ENCODE measurements at regions not wholly inside any gene's neighbourhood (a gene's known extent, or its start where the extent isn't known, plus 50 kb on each side); places are given as distances from the start of the nearest gene placed in this dataset.

DNA sequence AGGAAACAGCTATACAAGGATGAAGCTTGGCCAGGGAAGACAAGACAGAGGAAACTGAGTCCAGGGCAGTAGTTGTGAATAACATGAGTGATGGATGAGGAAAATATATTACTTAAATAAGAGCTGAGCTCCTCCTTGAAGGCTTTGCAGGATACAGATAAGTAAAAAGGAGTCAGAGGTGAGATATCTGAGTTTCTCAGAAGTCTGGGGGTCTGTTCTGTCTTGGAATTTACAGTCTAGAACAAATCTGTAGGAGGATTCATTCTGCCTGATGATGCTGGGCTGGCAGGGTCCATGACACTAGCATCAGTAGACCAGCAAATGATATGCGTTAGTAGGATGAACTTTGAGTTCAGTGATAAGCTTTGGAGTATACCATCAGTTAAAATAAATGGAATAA, 266.1 kb upstream of the POGK start:
- no peaks in the 10 kb centered on the region for H3K4me1 ChIP-seq
- ATAC-seq, result no peak
- no peak overlapping the region for H3K27ac ChIP-seq
- H3K27me3 ChIP-seq, result no peaks in the 10 kb centered on the region
- WGBS, 4 donors, result 79 to 89% (median 86%) methylated on average over 1 of the region's 1 CpG
- no peak for DNase-seq
- TF ChIP-seq POLR2A (IDR thresholded peaks at IDR 0.05), result no peak
- TF ChIP-seq, protein P1, sequence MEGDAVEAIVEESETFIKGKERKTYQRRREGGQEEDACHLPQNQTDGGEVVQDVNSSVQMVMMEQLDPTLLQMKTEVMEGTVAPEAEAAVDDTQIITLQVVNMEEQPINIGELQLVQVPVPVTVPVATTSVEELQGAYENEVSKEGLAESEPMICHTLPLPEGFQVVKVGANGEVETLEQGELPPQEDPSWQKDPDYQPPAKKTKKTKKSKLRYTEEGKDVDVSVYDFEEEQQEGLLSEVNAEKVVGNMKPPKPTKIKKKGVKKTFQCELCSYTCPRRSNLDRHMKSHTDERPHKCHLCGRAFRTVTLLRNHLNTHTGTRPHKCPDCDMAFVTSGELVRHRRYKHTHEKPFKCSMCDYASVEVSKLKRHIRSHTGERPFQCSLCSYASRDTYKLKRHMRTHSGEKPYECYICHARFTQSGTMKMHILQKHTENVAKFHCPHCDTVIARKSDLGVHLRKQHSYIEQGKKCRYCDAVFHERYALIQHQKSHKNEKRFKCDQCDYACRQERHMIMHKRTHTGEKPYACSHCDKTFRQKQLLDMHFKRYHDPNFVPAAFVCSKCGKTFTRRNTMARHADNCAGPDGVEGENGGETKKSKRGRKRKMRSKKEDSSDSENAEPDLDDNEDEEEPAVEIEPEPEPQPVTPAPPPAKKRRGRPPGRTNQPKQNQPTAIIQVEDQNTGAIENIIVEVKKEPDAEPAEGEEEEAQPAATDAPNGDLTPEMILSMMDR (IDR thresholded peaks at IDR 0.05), result no peak
- no peak overlapping the region for H3K4me3 ChIP-seq
- H3K9me3 ChIP-seq, result peaks cover 0 to 2% (median 0%) of the 10 kb centered on the region in 12 donors
- no peaks in the 10 kb centered on the region for H3K36me3 ChIP-seq
- intact Hi-C loops (cut with DNase I), result no loop called here

DNA sequence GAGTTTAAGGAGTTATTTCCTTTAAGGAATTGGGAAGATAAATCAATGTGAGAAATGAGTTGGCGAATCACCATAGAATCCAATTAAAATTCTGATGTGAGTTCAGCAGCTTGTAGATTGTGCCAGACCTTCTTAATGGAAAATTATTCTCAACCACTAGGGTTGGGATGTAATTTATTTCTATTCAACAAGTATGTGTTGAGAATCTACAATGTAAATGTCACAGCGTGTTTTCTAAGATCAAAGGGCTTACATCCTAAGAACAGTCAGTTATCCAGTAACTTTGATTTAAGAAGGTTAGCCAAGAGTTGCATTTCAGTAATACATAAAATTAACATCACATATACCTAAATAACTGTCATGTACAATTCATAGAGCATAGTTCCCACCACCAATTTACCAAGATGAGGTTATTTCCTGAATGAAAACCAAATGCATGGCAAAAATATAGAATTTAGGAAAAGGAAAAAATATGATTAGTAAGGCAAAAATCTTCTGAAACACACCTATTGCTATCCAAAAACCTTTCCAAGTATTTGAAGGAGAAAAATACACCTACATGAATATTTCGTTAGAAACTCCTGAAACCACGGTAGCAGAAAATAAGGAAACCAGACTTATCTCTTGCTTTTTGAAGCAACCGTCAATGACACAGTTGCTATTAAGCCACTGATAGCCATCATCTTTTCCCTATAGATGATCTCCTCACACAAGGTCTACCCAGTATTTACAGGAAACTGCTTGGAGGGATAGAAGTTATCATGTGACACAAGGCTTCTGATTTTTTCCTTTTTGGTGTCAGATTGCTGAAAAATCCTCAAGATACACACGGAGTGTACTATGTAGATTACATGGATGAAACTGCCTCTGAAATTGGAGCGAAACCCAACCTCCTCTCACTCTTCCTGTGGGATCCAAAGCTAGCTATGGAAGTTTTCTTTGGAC, 259.4 kb upstream of the POGK start:
- no peaks in the 10 kb centered on the region for H3K36me3 ChIP-seq
- TF ChIP-seq, protein P1 (IDR thresholded peaks at IDR 0.05), result no peak
- TF ChIP-seq POLR2A (IDR thresholded peaks at IDR 0.05), result no peak
- H3K4me3 ChIP-seq, result no peak overlapping the region
- H3K9me3 ChIP-seq, result no peaks in the 10 kb centered on the region
- no peak for DNase-seq
- H3K27me3 ChIP-seq, result no peaks in the 10 kb centered on the region
- ATAC-seq, result no peak
- intact Hi-C loops (cut with DNase I), result no loop called here
- H3K27ac ChIP-seq, result no peak overlapping the region
- 71 to 85% (median 77%) methylated on average over 7 of the region's 7 CpGs for WGBS, 4 donors
- H3K4me1 ChIP-seq, result peaks cover 0 to 6% (median 0%) of the 10 kb centered on the region in 12 donors

DNA sequence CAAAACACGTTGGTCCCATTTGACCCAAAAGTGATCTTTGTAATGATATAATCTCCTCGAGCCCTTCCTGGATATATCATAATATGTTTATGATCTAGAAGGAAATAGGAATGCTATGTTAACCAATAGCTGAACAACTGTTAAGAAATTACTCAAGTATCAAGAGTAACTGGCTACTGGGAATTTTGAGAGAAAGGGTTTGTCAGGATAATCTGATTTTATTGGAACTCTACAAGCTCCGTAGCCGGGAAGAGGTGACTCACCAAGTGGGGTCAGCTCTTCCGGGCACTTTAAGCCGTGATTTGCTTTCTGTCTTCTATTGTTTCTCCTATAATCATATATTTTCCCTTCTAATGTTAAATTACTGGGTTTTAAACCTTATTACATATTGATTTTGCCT, 250.5 kb upstream of the POGK start:
- H3K27ac ChIP-seq, result no peak overlapping the region
- 77 to 87% (median 82%) methylated on average over 6 of the region's 6 CpGs for WGBS, 4 donors
- TF ChIP-seq POLR2A (IDR thresholded peaks at IDR 0.05), result no peak
- TF ChIP-seq, protein P1 (IDR thresholded peaks at IDR 0.05), result no peak
- DNase-seq (no peak), ATAC-seq (no peak)
- H3K27me3 ChIP-seq, result no peaks in the 10 kb centered on the region
- H3K4me3 ChIP-seq, result no peak overlapping the region
- intact Hi-C loops (cut with DNase I), result no loop called here
- H3K36me3 ChIP-seq, result no peaks in the 10 kb centered on the region
- H3K4me1 ChIP-seq, result peaks cover 0 to 8% (median 0%) of the 10 kb centered on the region in 12 donors
- H3K9me3 ChIP-seq, result no peaks in the 10 kb centered on the region

DNA sequence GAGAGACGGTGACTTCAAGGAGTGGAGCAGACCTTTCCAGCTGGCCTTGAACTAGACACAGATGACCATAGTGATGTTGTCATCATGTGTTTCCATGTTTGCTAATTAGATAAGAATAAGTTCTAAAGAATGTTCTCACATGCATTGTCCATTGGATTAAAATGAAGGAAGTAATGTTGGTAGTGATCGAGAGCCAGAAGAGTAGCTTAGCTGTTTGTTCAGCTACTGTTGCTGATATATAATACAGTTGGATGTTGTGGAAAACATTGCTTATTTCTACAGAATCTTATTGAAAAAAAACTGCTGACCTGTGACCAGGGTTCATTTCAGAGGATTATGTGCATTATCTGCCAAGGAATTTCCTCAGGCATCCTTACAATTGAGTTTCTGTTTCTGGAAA, 249.1 kb upstream of the POGK start:
- DNase-seq (no peak), ATAC-seq (no peak)
- intact Hi-C loops (cut with DNase I), result no loop called here
- TF ChIP-seq, protein P1 (IDR thresholded peaks at IDR 0.05), result no peak
- no peak for TF ChIP-seq POLR2A (IDR thresholded peaks at IDR 0.05)
- 80 to 93% (median 89%) methylated on average over 2 of the region's 2 CpGs for WGBS, 4 donors
- no peaks in the 10 kb centered on the region for H3K4me1 ChIP-seq
- no peaks in the 10 kb centered on the region for H3K27me3 ChIP-seq
- no peak overlapping the region for H3K4me3 ChIP-seq
- H3K27ac ChIP-seq, result no peak overlapping the region
- H3K9me3 ChIP-seq, result no peaks in the 10 kb centered on the region
- no peaks in the 10 kb centered on the region for H3K36me3 ChIP-seq
